WTC11 (cell line): ENCODE measurements at regions not wholly inside any gene's neighbourhood (a gene's known extent, or its start where the extent isn't known, plus 50 kb on each side); places are given as distances from the start of the nearest gene placed in this dataset.

Experiments used
- ATAC-seq: fragments of 200-7000 bp; cut with Tn5 transposase; 2 replicates; pipeline ENCODE4 v1.10.0; 2021; ENCODE audit warnings: mild to moderate bottlenecking, moderate library complexity
- CTCF ChIA-PET: fragments of 300-600 bp; sonication (Branson Sonifier 250); formaldehyde crosslinking; loops from one replicate; lab custom pipeline; 2021; ENCODE audit warnings: antibody characterized with exemption; lab: Charles Lee
- POLR2A ChIA-PET: fragments of 350-600 bp; sonication (Branson Sonifier 250); formaldehyde crosslinking; loops from one replicate; lab custom pipeline; 2021; ENCODE audit warnings: antibody characterized with exemption; lab: Charles Lee
- DNase-seq: peaks from one replicate; pipeline ENCODE4 v3.0.0; 2021; ENCODE audit warnings: low spot score
- H3K27ac Mint-ChIP-seq: 2 replicates; pipeline ENCODE4 v1.8.0; 2021; ENCODE audit warnings: mixed read lengths
- H3K27me3 Mint-ChIP-seq: 2 replicates; pipeline ENCODE4 v1.8.0; 2021; ENCODE audit warnings: low read depth, mild to moderate bottlenecking, moderate library complexity, mixed read lengths
- H3K36me3 Mint-ChIP-seq: 2 replicates; pipeline ENCODE4 v1.8.0; 2021; ENCODE audit warnings: mixed read lengths
- H3K4me1 Mint-ChIP-seq: 2 replicates; pipeline ENCODE4 v1.8.0; 2022; ENCODE audit warnings: mixed read lengths
- H3K4me3 Mint-ChIP-seq: 2 replicates; pipeline ENCODE4 v1.8.0; 2021; ENCODE audit warnings: mild to moderate bottlenecking, moderate library complexity, mixed read lengths
- H3K9me3 Mint-ChIP-seq: 2 replicates; pipeline ENCODE4 v1.8.0; 2021; ENCODE audit warnings: mixed read lengths
- ATF1 ChIP-seq: sonication (generic); formaldehyde crosslinking; IDR thresholded peaks from 2 replicates; pipeline ENCODE4 v1.8.1; 2023; ENCODE audit warnings: mild to moderate bottlenecking, moderate library complexity, missing genetic modification reagents
- CREB1 ChIP-seq: sonication (generic); formaldehyde crosslinking; IDR thresholded peaks from 2 replicates; pipeline ENCODE4 v1.8.0; 2023; ENCODE audit warnings: mild to moderate bottlenecking, missing genetic modification reagents
- ELF4 ChIP-seq: sonication (generic); formaldehyde crosslinking; IDR thresholded peaks from 2 replicates; pipeline ENCODE4 v1.8.1; 2022; ENCODE audit warnings: low read depth, mild to moderate bottlenecking, moderate library complexity, missing genetic modification reagents
- EMX1 ChIP-seq: fragments of 250-450 bp; sonication (Bioruptor Pico); IDR thresholded peaks from 2 replicates; pipeline ENCODE4 v1.8.0; 2021; ENCODE audit warnings: mild to moderate bottlenecking
- FOXJ3 ChIP-seq: sonication (generic); formaldehyde crosslinking; IDR thresholded peaks from 2 replicates; pipeline ENCODE4 v1.9.0; 2021; ENCODE audit warnings: missing genetic modification reagents, mild to moderate bottlenecking, borderline replicate concordance
- HMGA2 ChIP-seq: fragments of 250-450 bp; sonication (Bioruptor Pico); IDR thresholded peaks from 2 replicates; pipeline ENCODE4 v1.4.0; 2021; ENCODE audit warnings: mild to moderate bottlenecking, moderate library complexity
- NFATC4 ChIP-seq: fragments of 250-450 bp; sonication (Bioruptor Pico); IDR thresholded peaks from 2 replicates; pipeline ENCODE4 v1.9.0; 2021; ENCODE audit warnings: mild to moderate bottlenecking
- NFE2L1 ChIP-seq: sonication (generic); formaldehyde crosslinking; IDR thresholded peaks from 2 replicates; pipeline ENCODE4 v1.8.1; 2023; ENCODE audit warnings: missing genetic modification reagents
- NR2C2 ChIP-seq: sonication (generic); formaldehyde crosslinking; IDR thresholded peaks from 2 replicates; pipeline ENCODE4 v1.8.0; 2022; ENCODE audit warnings: mild to moderate bottlenecking, missing genetic modification reagents
- PRRX2 ChIP-seq: fragments of 250-450 bp; sonication (Bioruptor Pico); IDR thresholded peaks from 2 replicates; pipeline ENCODE4 v1.8.0; 2021; ENCODE audit warnings: mild to moderate bottlenecking
- RORB ChIP-seq: fragments of 250-450 bp; sonication (Bioruptor Pico); IDR thresholded peaks from 2 replicates; pipeline ENCODE4 v1.9.0; 2021; ENCODE audit warnings: mild to moderate bottlenecking
- SMAD3 ChIP-seq: sonication (generic); formaldehyde crosslinking; IDR thresholded peaks from 2 replicates; pipeline ENCODE4 v1.8.0; 2022; ENCODE audit warnings: missing genetic modification reagents, mild to moderate bottlenecking, borderline replicate concordance
- SMAD4 ChIP-seq: sonication (generic); formaldehyde crosslinking; IDR thresholded peaks from 2 replicates; pipeline ENCODE4 v1.8.0; 2022; ENCODE audit warnings: mild to moderate bottlenecking, missing genetic modification reagents
- SP1 ChIP-seq: sonication (generic); formaldehyde crosslinking; conservative IDR thresholded peaks from 2 replicates; pipeline ENCODE4 v1.8.1; 2022; ENCODE audit warnings: missing genetic modification reagents
- TEAD1 ChIP-seq: sonication (generic); formaldehyde crosslinking; IDR thresholded peaks from 2 replicates; pipeline ENCODE4 v1.8.0; 2022; ENCODE audit warnings: mild to moderate bottlenecking, missing genetic modification reagents
- TEAD4 ChIP-seq: sonication (generic); formaldehyde crosslinking; IDR thresholded peaks from 2 replicates; pipeline ENCODE4 v1.8.0; 2022; ENCODE audit warnings: mild to moderate bottlenecking, missing genetic modification reagents
- ZNF263 ChIP-seq: sonication (generic); formaldehyde crosslinking; IDR thresholded peaks from 2 replicates; pipeline ENCODE4 v1.8.1; 2022; ENCODE audit warnings: low read depth, mild to moderate bottlenecking, moderate library complexity, missing genetic modification reagents
- ZNF416 ChIP-seq: fragments of 250-450 bp; sonication (Bioruptor Pico); IDR thresholded peaks from 2 replicates; pipeline ENCODE4 v1.9.0; 2021; ENCODE audit warnings: mild to moderate bottlenecking, inconsistent platforms
- ZNF671 ChIP-seq: fragments of 250-450 bp; sonication (Bioruptor Pico); IDR thresholded peaks from 2 replicates; pipeline ENCODE4 v1.8.0; 2021; ENCODE audit warnings: mild to moderate bottlenecking
- TF ChIP-seq, protein P1 (sequence below): fragments of 200-600 bp; IDR thresholded peaks from 2 replicates; pipeline ENCODE4 v1.8.0; 2022; ENCODE audit warnings: antibody characterized with exemption
- TF ChIP-seq, protein P2 (sequence below): sonication (generic); formaldehyde crosslinking; IDR thresholded peaks from 2 replicates; pipeline ENCODE4 v1.8.0; 2022; ENCODE audit warnings: mild to moderate bottlenecking, missing genetic modification reagents
- TF ChIP-seq, protein P3 (sequence below): sonication (generic); formaldehyde crosslinking; conservative IDR thresholded peaks from 2 replicates; pipeline ENCODE4 v1.8.1; 2022; ENCODE audit warnings: mild to moderate bottlenecking, missing genetic modification reagents
- TF ChIP-seq, protein P4 (sequence below): sonication (generic); formaldehyde crosslinking; IDR thresholded peaks from 2 replicates; pipeline ENCODE4 v1.8.1; 2023; ENCODE audit warnings: mild to moderate bottlenecking, missing genetic modification reagents
- TF ChIP-seq, protein P5 (sequence below): sonication (generic); formaldehyde crosslinking; IDR thresholded peaks from 2 replicates; pipeline ENCODE4 v1.8.1; 2022; ENCODE audit warnings: low read depth, missing genetic modification reagents, borderline replicate concordance
- TF ChIP-seq, protein P6 (sequence below): sonication (generic); formaldehyde crosslinking; IDR thresholded peaks from 2 replicates; pipeline ENCODE4 v1.8.0; 2023; ENCODE audit warnings: mild to moderate bottlenecking, missing genetic modification reagents

DNA sequence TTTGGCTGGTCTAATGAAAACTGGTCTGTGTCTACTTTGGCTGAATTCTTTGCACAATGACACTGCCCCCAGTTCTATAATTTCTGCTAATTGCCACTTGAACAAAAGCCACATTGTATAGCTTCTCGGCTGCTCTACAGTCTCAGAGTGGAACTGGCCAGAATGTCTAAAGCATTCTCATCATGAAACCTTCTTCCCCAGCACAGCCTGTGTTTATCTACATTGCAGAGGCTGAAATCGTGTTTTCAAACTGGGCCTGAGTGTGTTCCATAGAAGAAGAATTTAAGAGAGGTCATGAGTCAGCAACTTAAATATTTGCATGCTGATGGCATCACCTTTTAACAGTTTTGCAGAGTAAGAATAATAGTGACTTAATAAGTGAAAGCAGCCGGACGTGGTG, 177.2 kb downstream of the BUB3 start (continued):
- no peak for TF ChIP-seq TEAD1 (CRISPR knock-in tag)
- TF ChIP-seq ZNF263 (CRISPR knock-in tag), result no peak
- TF ChIP-seq ATF1, result no peak
- TF ChIP-seq, protein P1, sequence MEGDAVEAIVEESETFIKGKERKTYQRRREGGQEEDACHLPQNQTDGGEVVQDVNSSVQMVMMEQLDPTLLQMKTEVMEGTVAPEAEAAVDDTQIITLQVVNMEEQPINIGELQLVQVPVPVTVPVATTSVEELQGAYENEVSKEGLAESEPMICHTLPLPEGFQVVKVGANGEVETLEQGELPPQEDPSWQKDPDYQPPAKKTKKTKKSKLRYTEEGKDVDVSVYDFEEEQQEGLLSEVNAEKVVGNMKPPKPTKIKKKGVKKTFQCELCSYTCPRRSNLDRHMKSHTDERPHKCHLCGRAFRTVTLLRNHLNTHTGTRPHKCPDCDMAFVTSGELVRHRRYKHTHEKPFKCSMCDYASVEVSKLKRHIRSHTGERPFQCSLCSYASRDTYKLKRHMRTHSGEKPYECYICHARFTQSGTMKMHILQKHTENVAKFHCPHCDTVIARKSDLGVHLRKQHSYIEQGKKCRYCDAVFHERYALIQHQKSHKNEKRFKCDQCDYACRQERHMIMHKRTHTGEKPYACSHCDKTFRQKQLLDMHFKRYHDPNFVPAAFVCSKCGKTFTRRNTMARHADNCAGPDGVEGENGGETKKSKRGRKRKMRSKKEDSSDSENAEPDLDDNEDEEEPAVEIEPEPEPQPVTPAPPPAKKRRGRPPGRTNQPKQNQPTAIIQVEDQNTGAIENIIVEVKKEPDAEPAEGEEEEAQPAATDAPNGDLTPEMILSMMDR, result no peak

DNA sequence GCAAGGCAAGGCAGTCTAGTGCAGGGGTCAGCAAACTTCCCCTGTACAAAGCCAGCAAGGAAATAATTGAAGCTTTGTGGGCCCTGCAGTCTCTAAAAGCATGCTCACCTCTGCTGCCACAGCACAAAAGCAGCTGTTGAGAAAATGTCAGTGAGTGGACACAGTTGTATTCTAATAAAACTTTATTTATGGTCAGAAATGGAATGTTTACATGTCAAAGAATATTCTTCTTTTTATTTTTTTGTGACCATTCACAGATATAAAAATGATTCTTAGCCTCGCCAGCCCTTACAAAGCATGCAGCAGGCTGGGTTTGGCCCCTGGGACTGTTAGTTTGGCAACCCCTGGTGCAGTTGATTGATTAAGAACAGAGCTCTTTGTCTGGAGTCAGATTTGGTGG, 192.4 kb downstream of the BUB3 start:
- no peak for DNase-seq
- no peaks in the 10 kb centered on the region for H3K9me3 Mint-ChIP-seq
- POLR2A ChIA-PET, result no interaction called here
- TF ChIP-seq HMGA2 (CRISPR knock-in tag), result no peak
- TF ChIP-seq, protein P2, sequence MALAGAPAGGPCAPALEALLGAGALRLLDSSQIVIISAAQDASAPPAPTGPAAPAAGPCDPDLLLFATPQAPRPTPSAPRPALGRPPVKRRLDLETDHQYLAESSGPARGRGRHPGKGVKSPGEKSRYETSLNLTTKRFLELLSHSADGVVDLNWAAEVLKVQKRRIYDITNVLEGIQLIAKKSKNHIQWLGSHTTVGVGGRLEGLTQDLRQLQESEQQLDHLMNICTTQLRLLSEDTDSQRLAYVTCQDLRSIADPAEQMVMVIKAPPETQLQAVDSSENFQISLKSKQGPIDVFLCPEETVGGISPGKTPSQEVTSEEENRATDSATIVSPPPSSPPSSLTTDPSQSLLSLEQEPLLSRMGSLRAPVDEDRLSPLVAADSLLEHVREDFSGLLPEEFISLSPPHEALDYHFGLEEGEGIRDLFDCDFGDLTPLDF (CRISPR knock-in tag), result no peak
- no peak for TF ChIP-seq TEAD4 (CRISPR knock-in tag)
- TF ChIP-seq ZNF671 (CRISPR knock-in tag), result no peak
- TF ChIP-seq NR2C2 (CRISPR knock-in tag), result no peak
- TF ChIP-seq SP1 (CRISPR knock-in tag), result no peak
- no peak for TF ChIP-seq EMX1 (CRISPR knock-in tag)
- TF ChIP-seq NFE2L1, result no peak
- TF ChIP-seq ZNF416, result no peak
- TF ChIP-seq NFATC4 (CRISPR knock-in tag), result no peak
- TF ChIP-seq, protein P3, sequence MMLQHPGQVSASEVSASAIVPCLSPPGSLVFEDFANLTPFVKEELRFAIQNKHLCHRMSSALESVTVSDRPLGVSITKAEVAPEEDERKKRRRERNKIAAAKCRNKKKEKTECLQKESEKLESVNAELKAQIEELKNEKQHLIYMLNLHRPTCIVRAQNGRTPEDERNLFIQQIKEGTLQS (CRISPR knock-in tag), result no peak
- no peak for TF ChIP-seq CREB1 (CRISPR knock-in tag)
- ATAC-seq, result no peak
- H3K36me3 Mint-ChIP-seq, result no peaks in the 10 kb centered on the region
- CTCF ChIA-PET, result no interaction called here
- no peak overlapping the region for H3K27ac Mint-ChIP-seq
- H3K27me3 Mint-ChIP-seq, result no peaks in the 10 kb centered on the region
- H3K4me1 Mint-ChIP-seq, result no peaks in the 10 kb centered on the region
- no peak overlapping the region for H3K4me3 Mint-ChIP-seq

DNA sequence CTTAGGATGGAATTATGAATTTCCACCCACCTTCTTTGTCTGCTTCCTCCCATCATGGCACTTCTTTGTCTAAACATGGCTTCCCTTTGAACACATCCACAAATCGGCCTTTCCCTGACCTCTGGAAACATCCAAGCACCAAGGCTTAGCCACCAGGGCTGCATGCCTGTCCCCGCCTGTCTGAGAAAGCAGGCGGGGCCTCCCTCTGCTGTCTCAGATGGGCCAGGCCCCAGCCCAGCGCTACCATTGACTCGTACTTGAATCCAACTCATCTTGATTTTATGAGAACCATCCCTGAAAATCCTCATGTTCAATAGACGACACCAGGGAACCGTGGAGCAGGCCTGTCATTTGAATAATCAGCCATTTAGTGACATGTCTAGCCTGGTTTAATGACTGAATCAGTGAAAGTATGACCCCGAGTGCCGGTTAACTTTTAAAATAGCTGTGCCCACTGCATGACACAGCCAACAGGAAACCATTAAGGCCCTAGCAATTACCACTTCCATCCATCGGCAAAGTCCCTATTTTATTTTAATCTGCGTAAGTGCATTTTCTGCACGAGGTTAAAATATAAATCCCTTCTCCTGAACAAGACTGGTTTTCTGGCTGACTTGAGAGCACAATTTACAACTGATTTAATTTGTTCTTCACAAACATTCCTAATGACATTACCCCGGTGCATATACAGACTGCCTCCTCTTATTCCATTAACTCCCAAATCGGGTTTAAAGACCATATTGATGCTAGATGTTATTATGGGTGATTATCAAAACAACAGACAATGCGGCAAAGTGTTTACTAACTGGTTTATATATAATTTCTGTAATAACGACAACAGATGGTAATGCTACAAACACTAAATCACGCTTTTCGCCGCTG, 194.7 kb downstream of the BUB3 start:
- ATAC-seq, result peak; percentile 34; the same call in 1 of the 2 replicates
- no peaks in the 10 kb centered on the region for H3K36me3 Mint-ChIP-seq
- no peaks in the 10 kb centered on the region for H3K27me3 Mint-ChIP-seq
- POLR2A ChIA-PET, result no interaction called here
- peaks cover 3% of the 10 kb centered on the region for H3K4me1 Mint-ChIP-seq
- CTCF ChIA-PET, result no interaction called here
- H3K9me3 Mint-ChIP-seq, result no peaks in the 10 kb centered on the region
- no peak overlapping the region for H3K27ac Mint-ChIP-seq
- DNase-seq, result no peak
- no peak overlapping the region for H3K4me3 Mint-ChIP-seq
- TF ChIP-seq ATF1, result no peak
- TF ChIP-seq, protein P4, sequence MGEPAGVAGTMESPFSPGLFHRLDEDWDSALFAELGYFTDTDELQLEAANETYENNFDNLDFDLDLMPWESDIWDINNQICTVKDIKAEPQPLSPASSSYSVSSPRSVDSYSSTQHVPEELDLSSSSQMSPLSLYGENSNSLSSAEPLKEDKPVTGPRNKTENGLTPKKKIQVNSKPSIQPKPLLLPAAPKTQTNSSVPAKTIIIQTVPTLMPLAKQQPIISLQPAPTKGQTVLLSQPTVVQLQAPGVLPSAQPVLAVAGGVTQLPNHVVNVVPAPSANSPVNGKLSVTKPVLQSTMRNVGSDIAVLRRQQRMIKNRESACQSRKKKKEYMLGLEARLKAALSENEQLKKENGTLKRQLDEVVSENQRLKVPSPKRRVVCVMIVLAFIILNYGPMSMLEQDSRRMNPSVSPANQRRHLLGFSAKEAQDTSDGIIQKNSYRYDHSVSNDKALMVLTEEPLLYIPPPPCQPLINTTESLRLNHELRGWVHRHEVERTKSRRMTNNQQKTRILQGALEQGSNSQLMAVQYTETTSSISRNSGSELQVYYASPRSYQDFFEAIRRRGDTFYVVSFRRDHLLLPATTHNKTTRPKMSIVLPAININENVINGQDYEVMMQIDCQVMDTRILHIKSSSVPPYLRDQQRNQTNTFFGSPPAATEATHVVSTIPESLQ (CRISPR knock-in tag), result no peak
- no peak for TF ChIP-seq RORB (CRISPR knock-in tag)
- TF ChIP-seq ELF4 (CRISPR knock-in tag), result no peak
- no peak for TF ChIP-seq SMAD3
- TF ChIP-seq, protein P5, sequence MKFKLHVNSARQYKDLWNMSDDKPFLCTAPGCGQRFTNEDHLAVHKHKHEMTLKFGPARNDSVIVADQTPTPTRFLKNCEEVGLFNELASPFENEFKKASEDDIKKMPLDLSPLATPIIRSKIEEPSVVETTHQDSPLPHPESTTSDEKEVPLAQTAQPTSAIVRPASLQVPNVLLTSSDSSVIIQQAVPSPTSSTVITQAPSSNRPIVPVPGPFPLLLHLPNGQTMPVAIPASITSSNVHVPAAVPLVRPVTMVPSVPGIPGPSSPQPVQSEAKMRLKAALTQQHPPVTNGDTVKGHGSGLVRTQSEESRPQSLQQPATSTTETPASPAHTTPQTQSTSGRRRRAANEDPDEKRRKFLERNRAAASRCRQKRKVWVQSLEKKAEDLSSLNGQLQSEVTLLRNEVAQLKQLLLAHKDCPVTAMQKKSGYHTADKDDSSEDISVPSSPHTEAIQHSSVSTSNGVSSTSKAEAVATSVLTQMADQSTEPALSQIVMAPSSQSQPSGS (CRISPR knock-in tag), result no peak
- TF ChIP-seq FOXJ3, result no peak
- no peak for TF ChIP-seq SMAD4 (CRISPR knock-in tag)
- TF ChIP-seq, protein P6, sequence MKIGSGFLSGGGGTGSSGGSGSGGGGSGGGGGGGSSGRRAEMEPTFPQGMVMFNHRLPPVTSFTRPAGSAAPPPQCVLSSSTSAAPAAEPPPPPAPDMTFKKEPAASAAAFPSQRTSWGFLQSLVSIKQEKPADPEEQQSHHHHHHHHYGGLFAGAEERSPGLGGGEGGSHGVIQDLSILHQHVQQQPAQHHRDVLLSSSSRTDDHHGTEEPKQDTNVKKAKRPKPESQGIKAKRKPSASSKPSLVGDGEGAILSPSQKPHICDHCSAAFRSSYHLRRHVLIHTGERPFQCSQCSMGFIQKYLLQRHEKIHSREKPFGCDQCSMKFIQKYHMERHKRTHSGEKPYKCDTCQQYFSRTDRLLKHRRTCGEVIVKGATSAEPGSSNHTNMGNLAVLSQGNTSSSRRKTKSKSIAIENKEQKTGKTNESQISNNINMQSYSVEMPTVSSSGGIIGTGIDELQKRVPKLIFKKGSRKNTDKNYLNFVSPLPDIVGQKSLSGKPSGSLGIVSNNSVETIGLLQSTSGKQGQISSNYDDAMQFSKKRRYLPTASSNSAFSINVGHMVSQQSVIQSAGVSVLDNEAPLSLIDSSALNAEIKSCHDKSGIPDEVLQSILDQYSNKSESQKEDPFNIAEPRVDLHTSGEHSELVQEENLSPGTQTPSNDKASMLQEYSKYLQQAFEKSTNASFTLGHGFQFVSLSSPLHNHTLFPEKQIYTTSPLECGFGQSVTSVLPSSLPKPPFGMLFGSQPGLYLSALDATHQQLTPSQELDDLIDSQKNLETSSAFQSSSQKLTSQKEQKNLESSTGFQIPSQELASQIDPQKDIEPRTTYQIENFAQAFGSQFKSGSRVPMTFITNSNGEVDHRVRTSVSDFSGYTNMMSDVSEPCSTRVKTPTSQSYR (CRISPR knock-in tag), result no peak
- TF ChIP-seq HMGA2 (CRISPR knock-in tag), result no peak
- TF ChIP-seq PRRX2 (CRISPR knock-in tag), result no peak
